GM23338 (cell line): ENCODE measurements at regions not wholly inside any gene's neighbourhood (a gene's known extent, or its start where the extent isn't known, plus 50 kb on each side); places are given as distances from the start of the nearest gene placed in this dataset.

ENCODE experiments used
- ATAC-seq: fragments of 200-7000 bp; cut with Tn5 transposase; 3 replicates; pipeline ENCODE4 v1.9.1; 2020
- DNase-seq: peaks from one replicate; pipeline ENCODE4 v3.0.0-alpha.2; 2015; ENCODE audit warnings: low spot score
- H2AFZ ChIP-seq: fragments of 200-600 bp; sonication (generic); 2 replicates; pipeline ENCODE4 v1.8.0; 2016; ENCODE audit warnings: antibody characterized with exemption, mild to moderate bottlenecking, moderate library complexity
- H3F3A ChIP-seq: fragments of 200-600 bp; sonication (generic); replicated peaks from 2 replicates; pipeline ENCODE4 v1.8.0; 2017; ENCODE audit warnings: antibody characterized with exemption, mixed run types, low read depth
- H3K27ac ChIP-seq: fragments of 200-600 bp; sonication (generic); 2 replicates; pipeline ENCODE4 v1.6.1; 2016; ENCODE audit warnings: low read depth
- H3K27me3 ChIP-seq: fragments of 200-600 bp; sonication (generic); 2 replicates; pipeline ENCODE4 v1.8.0; 2016; ENCODE audit warnings: mild to moderate bottlenecking, mixed run types, moderate library complexity; ENCODE audit not compliant: insufficient read depth
- H3K36me3 ChIP-seq: fragments of 200-600 bp; sonication (generic); 2 replicates; pipeline ENCODE4 v1.8.0; 2016; ENCODE audit warnings: mild to moderate bottlenecking; ENCODE audit not compliant: insufficient read depth
- H3K4me1 ChIP-seq: fragments of 200-600 bp; sonication (generic); 2 replicates; pipeline ENCODE4 v1.8.0; 2016; ENCODE audit warnings: mild to moderate bottlenecking, moderate library complexity; ENCODE audit not compliant: insufficient read depth
- H3K4me2 ChIP-seq: fragments of 200-600 bp; sonication (generic); 2 replicates; pipeline ENCODE4 v1.7.1; 2017; ENCODE audit warnings: mixed run types
- H3K4me3 ChIP-seq: fragments of 200-600 bp; sonication (generic); 2 replicates; pipeline ENCODE4 v1.6.1; 2016; ENCODE audit warnings: mixed run types
- H3K79me2 ChIP-seq: fragments of 200-600 bp; sonication (generic); replicated peaks from 2 replicates; pipeline ENCODE4 v1.8.0; 2017; ENCODE audit warnings: mild to moderate bottlenecking; ENCODE audit not compliant: insufficient read depth
- H3K9me2 ChIP-seq: fragments of 200-600 bp; sonication (generic); 2 replicates; pipeline ENCODE4 v1.8.0; 2017; ENCODE audit not compliant: insufficient read depth
- H4K20me1 ChIP-seq: fragments of 200-600 bp; sonication (generic); replicated peaks from 2 replicates; pipeline ENCODE4 v1.8.0; 2017; ENCODE audit warnings: mild to moderate bottlenecking; ENCODE audit not compliant: insufficient read depth
- H3K27ac Mint-ChIP-seq: 2 replicates; pipeline ENCODE4 v1.8.0; 2020; ENCODE audit warnings: inconsistent platforms, mild to moderate bottlenecking, moderate library complexity, mixed read lengths
- H3K27me3 Mint-ChIP-seq: 3 replicates; pipeline ENCODE4 v1.8.0; 2022; ENCODE audit warnings: low read depth, mild to moderate bottlenecking, moderate library complexity, mixed read lengths, inconsistent platforms; ENCODE audit not compliant: insufficient read depth, poor library complexity
- H3K36me3 Mint-ChIP-seq: 3 replicates; pipeline ENCODE4 v1.8.0; 2021; ENCODE audit warnings: low read depth, mild to moderate bottlenecking, inconsistent platforms, moderate library complexity, mixed read lengths
- H3K4me1 Mint-ChIP-seq: 3 replicates; pipeline ENCODE4 v1.8.0; 2020; ENCODE audit warnings: mild to moderate bottlenecking, inconsistent platforms, mixed read lengths
- H3K4me3 Mint-ChIP-seq: 3 replicates; pipeline ENCODE4 v1.8.0; 2021; ENCODE audit warnings: moderate library complexity, mild to moderate bottlenecking, inconsistent platforms, mixed read lengths
- H3K9me3 Mint-ChIP-seq: 3 replicates; pipeline ENCODE4 v1.8.0; 2020; ENCODE audit warnings: moderate library complexity, mild to moderate bottlenecking, inconsistent platforms, mixed read lengths
- CREB1 ChIP-seq: fragments of 250-450 bp; sonication (Bioruptor Pico); IDR thresholded peaks from 2 replicates; pipeline ENCODE4 v1.5.0; 2020; ENCODE audit warnings: low read depth, mild to moderate bottlenecking, moderate library complexity
- ETS1 ChIP-seq: IDR thresholded peaks from 2 replicates; pipeline ENCODE4 v1.6.1; 2016; ENCODE audit warnings: antibody characterized with exemption
- EZH2 ChIP-seq: fragments of 200-600 bp; sonication (generic); IDR thresholded peaks from one replicate; pipeline ENCODE4 v1.8.0; 2017; ENCODE audit warnings: antibody characterized with exemption, mild to moderate bottlenecking, low read depth; ENCODE audit not compliant: unreplicated experiment
- JUNB ChIP-seq: IDR thresholded peaks from one replicate; pipeline ENCODE4 v1.6.1; 2016; ENCODE audit warnings: antibody characterized with exemption; ENCODE audit not compliant: unreplicated experiment
- NANOG ChIP-seq: IDR thresholded peaks from 2 replicates; pipeline ENCODE4 v1.6.1; 2016; ENCODE audit warnings: antibody characterized with exemption, borderline replicate concordance
- POLR2AphosphoS5 ChIP-seq: IDR thresholded peaks from 2 replicates; pipeline ENCODE4 v1.6.1; 2016; ENCODE audit warnings: antibody characterized with exemption, low read depth
- REST ChIP-seq: IDR thresholded peaks from one replicate; pipeline ENCODE4 v1.6.1; 2018; ENCODE audit warnings: antibody characterized with exemption; ENCODE audit not compliant: unreplicated experiment
- STAT1 ChIP-seq: IDR thresholded peaks from one replicate; pipeline ENCODE4 v1.6.1; 2016; ENCODE audit warnings: antibody characterized with exemption; ENCODE audit not compliant: unreplicated experiment
- ZNF114 ChIP-seq: fragments of 250-450 bp; sonication (Bioruptor Pico); IDR thresholded peaks from 2 replicates; pipeline ENCODE4 v1.5.0; 2020; ENCODE audit warnings: mild to moderate bottlenecking, moderate library complexity

- H3K36me3 Mint-ChIP-seq, result 0 out of 3 replicates have a peak, but pooled peaks cover 2% of the 10 kb centered on the region
These were observed 1113.4 kb upstream of the FANCL start for GRCh38 chr2:59354498-59354897.

GRCh38 chr2:59353306-59353921 lies 1112.3 kb upstream of the FANCL start:
- no peaks in the 10 kb centered on the region for H3K4me1 ChIP-seq
- H3F3A ChIP-seq, result no peaks in the 10 kb centered on the region
- H3K27me3 ChIP-seq, result no peaks in the 10 kb centered on the region
- 0 out of 2 replicates have a peak overlapping the region, but pooled peaks have one; percentile 35 for H2AFZ ChIP-seq
- H3K4me3 ChIP-seq, result no peak overlapping the region
- Mint-ChIP-seq H3K27ac (no peak overlapping the region), H3K36me3 (0 out of 3 replicates have a peak, but pooled peaks cover 2% of the 10 kb centered on the region), H3K4me1 (no peaks in the 10 kb centered on the region), H3K4me3 (no peak overlapping the region), H3K9me3 (peaks cover 11% of the 10 kb centered on the region), H3K27me3 (no peaks in the 10 kb centered on the region)
- H3K36me3 ChIP-seq, result no peaks in the 10 kb centered on the region
- H3K9me2 ChIP-seq, result no peaks in the 10 kb centered on the region
- ATAC-seq (no peak), DNase-seq (no peak)
- no peaks in the 10 kb centered on the region for H3K79me2 ChIP-seq
- H3K27ac ChIP-seq, result no peak overlapping the region
- no peak overlapping the region for H3K4me2 ChIP-seq
- H4K20me1 ChIP-seq, result no peaks in the 10 kb centered on the region
- TF ChIP-seq JUNB (no peak), ZNF114 (no peak), NANOG (no peak), POLR2AphosphoS5 (no peak), REST (no peak), CREB1 (CRISPR knock-in tag) (no peak), ETS1 (no peak), STAT1 (no peak)

More at GRCh38 chr2:59354498-59354897, 1113.4 kb upstream of the FANCL start:
- H3K4me3 Mint-ChIP-seq, result no peak overlapping the region
- H3K4me2 ChIP-seq, result no peak overlapping the region
- peaks cover 11% of the 10 kb centered on the region for H3K9me3 Mint-ChIP-seq
- H3K4me1 Mint-ChIP-seq, result no peaks in the 10 kb centered on the region
- ATAC-seq, result no peak
- no peaks in the 10 kb centered on the region for H3K4me1 ChIP-seq
- H3F3A ChIP-seq, result no peaks in the 10 kb centered on the region
- H3K4me3 ChIP-seq, result no peak overlapping the region
- no peak for DNase-seq
- no peak overlapping the region for H2AFZ ChIP-seq
- TF ChIP-seq ETS1 (no peak), ZNF114 (no peak), EZH2 (no peak)
- H3K79me2 ChIP-seq, result no peaks in the 10 kb centered on the region
- H3K36me3 ChIP-seq, result no peaks in the 10 kb centered on the region
- H3K27ac Mint-ChIP-seq, result no peak overlapping the region
- no peaks in the 10 kb centered on the region for H3K9me2 ChIP-seq
- H3K27me3 Mint-ChIP-seq, result no peaks in the 10 kb centered on the region
- H3K27me3 ChIP-seq, result no peaks in the 10 kb centered on the region
- H3K27ac ChIP-seq, result no peak overlapping the region
- no peaks in the 10 kb centered on the region for H4K20me1 ChIP-seq
